ENCODE measurements at regions not wholly inside any gene's neighbourhood (a gene's known extent, or its start where the extent isn't known, plus 50 kb on each side); places are given as distances from the start of the nearest gene placed in this dataset.

- H3K27me3 Mint-ChIP-seq (ENCODE audit: insufficient read depth, unreplicated experiment) = no peaks in the 10 kb centered on the region
- TF ChIP-seq CTCF (IDR thresholded peaks at IDR 0.05; ENCODE audit: insufficient read depth in 1 of 2, low read depth in 1 of 2, low read length in 1 of 2, severe bottlenecking in 1 of 2, unreplicated experiment in 1 of 2) = no peak
- ChIA-PET CTCF (interaction anchor here (0.6 kb wide), 1 partner anchor 315 kb away, joined by 3 read pairs; no protein-coding TSS in a partner anchor), POLR2A (no interaction called here)
- DNase-seq = no peak
- no peak overlapping the region for H3K27ac Mint-ChIP-seq (ENCODE audit: unreplicated experiment)
- H3K9me3 Mint-ChIP-seq (ENCODE audit: unreplicated experiment) = peaks cover 40% of the 10 kb centered on the region
- Histone ChIP-seq H3K9me3 (peaks cover 6% of the 10 kb centered on the region; the same call in 1 of the 2 replicates), H3K4me3 (ENCODE audit: low read depth, low read length) (no peak overlapping the region), H3K36me3 (ENCODE audit: control insufficient read depth, insufficient read depth, low read length) (no peaks in the 10 kb centered on the region), H3K4me1 (no peaks in the 10 kb centered on the region), H3K27me3 (replicated peaks; ENCODE audit: control insufficient read depth, insufficient read depth, low read length) (no peaks in the 10 kb centered on the region)
- no peaks in the 10 kb centered on the region for H3K4me1 Mint-ChIP-seq (ENCODE audit: low read depth, unreplicated experiment)
- no TSS peak for BruUV-seq (replicated peaks)
- intact Hi-C loops (cut with micrococcal nuclease; ENCODE audit: unreplicated experiment) = no loop called here
- H3K4me3 Mint-ChIP-seq (ENCODE audit: unreplicated experiment) = no peak overlapping the region
- H3K36me3 Mint-ChIP-seq (ENCODE audit: insufficient read depth, unreplicated experiment) = no peaks in the 10 kb centered on the region
These were observed 135.9 kb upstream of the GJE1 start for GRCh38 chr6:141996823-141997222.

- no TSS peak for BruUV-seq (replicated peaks)
- no peak for DNase-seq
- ChIA-PET CTCF (no interaction called here), POLR2A (no interaction called here)
- Mint-ChIP-seq H3K36me3 (ENCODE audit: insufficient read depth, unreplicated experiment) (no peaks in the 10 kb centered on the region), H3K27me3 (ENCODE audit: insufficient read depth, unreplicated experiment) (no peaks in the 10 kb centered on the region), H3K27ac (ENCODE audit: unreplicated experiment) (no peak overlapping the region), H3K4me3 (ENCODE audit: unreplicated experiment) (no peak overlapping the region), H3K4me1 (ENCODE audit: low read depth, unreplicated experiment) (no peaks in the 10 kb centered on the region), H3K9me3 (ENCODE audit: unreplicated experiment) (peaks cover 21% of the 10 kb centered on the region)
- no peaks in the 10 kb centered on the region for H3K4me1 ChIP-seq
- no peaks in the 10 kb centered on the region for H3K36me3 ChIP-seq (ENCODE audit: control insufficient read depth, insufficient read depth, low read length)
- no peak for TF ChIP-seq CTCF (IDR thresholded peaks at IDR 0.05; ENCODE audit: insufficient read depth in 1 of 2, low read depth in 1 of 2, low read length in 1 of 2, severe bottlenecking in 1 of 2, unreplicated experiment in 1 of 2)
- no peaks in the 10 kb centered on the region for H3K9me3 ChIP-seq
- intact Hi-C loops (cut with micrococcal nuclease; ENCODE audit: unreplicated experiment) = no loop called here
- no peak overlapping the region for H3K4me3 ChIP-seq (ENCODE audit: low read depth, low read length)
- no peaks in the 10 kb centered on the region for H3K27me3 ChIP-seq (replicated peaks; ENCODE audit: control insufficient read depth, insufficient read depth, low read length)
These were observed 140.6 kb upstream of the GJE1 start for GRCh38 chr6:141992109-141992508.

GRCh38 chr6:141990840-141991239 is 141.9 kb upstream of the GJE1 start:
- Histone ChIP-seq H3K36me3 (ENCODE audit: control insufficient read depth, insufficient read depth, low read length) (no peaks in the 10 kb centered on the region), H3K9me3 (no peaks in the 10 kb centered on the region), H3K4me3 (ENCODE audit: low read depth, low read length) (no peak overlapping the region), H3K27me3 (replicated peaks; ENCODE audit: control insufficient read depth, insufficient read depth, low read length) (no peaks in the 10 kb centered on the region), H3K4me1 (no peaks in the 10 kb centered on the region)
- no TSS peak for BruUV-seq (replicated peaks)
- TF ChIP-seq CTCF (IDR thresholded peaks at IDR 0.05; ENCODE audit: insufficient read depth in 1 of 2, low read depth in 1 of 2, low read length in 1 of 2, severe bottlenecking in 1 of 2, unreplicated experiment in 1 of 2) = no peak
- ChIA-PET CTCF (no interaction called here), POLR2A (no interaction called here)
- H3K27me3 Mint-ChIP-seq (ENCODE audit: insufficient read depth, unreplicated experiment) = no peaks in the 10 kb centered on the region
- no peak for DNase-seq
- H3K9me3 Mint-ChIP-seq (ENCODE audit: unreplicated experiment) = peaks cover 11% of the 10 kb centered on the region
- no peak overlapping the region for H3K4me3 Mint-ChIP-seq (ENCODE audit: unreplicated experiment)
- no peaks in the 10 kb centered on the region for H3K36me3 Mint-ChIP-seq (ENCODE audit: insufficient read depth, unreplicated experiment)
- no peaks in the 10 kb centered on the region for H3K4me1 Mint-ChIP-seq (ENCODE audit: low read depth, unreplicated experiment)
- H3K27ac Mint-ChIP-seq (ENCODE audit: unreplicated experiment) = no peak overlapping the region
- intact Hi-C loops (cut with micrococcal nuclease; ENCODE audit: unreplicated experiment) = no loop called here
